ENCODE measurements at regions not wholly inside any gene's neighbourhood (a gene's known extent, or its start where the extent isn't known, plus 50 kb on each side); places are given as distances from the start of the nearest gene placed in this dataset.

DNA sequence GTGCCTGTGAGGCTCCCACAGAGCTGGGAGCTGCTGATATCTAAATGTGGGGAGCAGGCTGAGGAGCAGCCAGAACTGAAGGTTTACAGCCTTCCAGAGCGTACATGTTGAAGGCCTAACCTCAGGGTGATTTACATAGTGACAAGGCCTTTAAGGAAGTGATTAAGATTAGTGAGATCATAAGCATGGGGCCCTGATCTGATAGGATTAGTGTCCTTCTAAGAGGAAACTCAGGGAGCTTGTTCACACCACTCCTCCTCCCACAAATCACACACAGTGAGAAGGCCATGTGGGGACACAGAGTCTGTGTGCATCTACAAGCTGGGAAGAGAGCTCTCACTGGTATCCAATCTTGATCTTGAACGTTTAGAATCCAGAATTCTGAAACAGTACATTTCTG, 92.3 kb upstream of the NBPF6 start:
- TF ChIP-seq, protein P1, sequence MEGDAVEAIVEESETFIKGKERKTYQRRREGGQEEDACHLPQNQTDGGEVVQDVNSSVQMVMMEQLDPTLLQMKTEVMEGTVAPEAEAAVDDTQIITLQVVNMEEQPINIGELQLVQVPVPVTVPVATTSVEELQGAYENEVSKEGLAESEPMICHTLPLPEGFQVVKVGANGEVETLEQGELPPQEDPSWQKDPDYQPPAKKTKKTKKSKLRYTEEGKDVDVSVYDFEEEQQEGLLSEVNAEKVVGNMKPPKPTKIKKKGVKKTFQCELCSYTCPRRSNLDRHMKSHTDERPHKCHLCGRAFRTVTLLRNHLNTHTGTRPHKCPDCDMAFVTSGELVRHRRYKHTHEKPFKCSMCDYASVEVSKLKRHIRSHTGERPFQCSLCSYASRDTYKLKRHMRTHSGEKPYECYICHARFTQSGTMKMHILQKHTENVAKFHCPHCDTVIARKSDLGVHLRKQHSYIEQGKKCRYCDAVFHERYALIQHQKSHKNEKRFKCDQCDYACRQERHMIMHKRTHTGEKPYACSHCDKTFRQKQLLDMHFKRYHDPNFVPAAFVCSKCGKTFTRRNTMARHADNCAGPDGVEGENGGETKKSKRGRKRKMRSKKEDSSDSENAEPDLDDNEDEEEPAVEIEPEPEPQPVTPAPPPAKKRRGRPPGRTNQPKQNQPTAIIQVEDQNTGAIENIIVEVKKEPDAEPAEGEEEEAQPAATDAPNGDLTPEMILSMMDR (conservative IDR thresholded peaks at IDR 0.05; ENCODE audit: low read length): no peak
- TF ChIP-seq EZH2phosphoT487 (IDR thresholded peaks at IDR 0.05; ENCODE audit: borderline replicate concordance): no peak
